IMR-90 (cell line): ENCODE measurements at regions not wholly inside any gene's neighbourhood (a gene's known extent, or its start where the extent isn't known, plus 50 kb on each side); places are given as distances from the start of the nearest gene placed in this dataset.

Experiments
- CTCF ChIP-seq: conservative IDR thresholded peaks from 2 replicates; pipeline ENCODE4 v1.5.1; 2012; ENCODE audit warnings: mild to moderate bottlenecking, low read depth, low read length, improper control_type of control experiment
- MAZ ChIP-seq: IDR thresholded peaks from 2 replicates; pipeline ENCODE4 v1.6.1; 2012; ENCODE audit warnings: low read depth, mild to moderate bottlenecking, low read length, improper control_type of control experiment, moderate library complexity, borderline replicate concordance
- POLR2A ChIP-seq: IDR thresholded peaks from 2 replicates; pipeline ENCODE4 v1.6.1; 2012; ENCODE audit warnings: mild to moderate bottlenecking, low read depth, low read length
- RAD21 ChIP-seq: IDR thresholded peaks from 2 replicates; pipeline ENCODE4 v1.6.1; 2012; ENCODE audit warnings: low read length, improper control_type of control experiment

GRCh38 chr2:39497082-39497801 lies 60.2 kb upstream of the MAP4K3 start:
- TF ChIP-seq CTCF (no peak), POLR2A (no peak), RAD21 (no peak), MAZ (no peak)
